HFF-Myc (cell line): ENCODE measurements at regions not wholly inside any gene's neighbourhood (a gene's known extent, or its start where the extent isn't known, plus 50 kb on each side); places are given as distances from the start of the nearest gene placed in this dataset.

Experiments used
- DNase-seq: peaks from one replicate; pipeline ENCODE4 v3.0.0-alpha.2; 2011; ENCODE audit warnings: low read depth; ENCODE audit errors: extremely low read depth
- H3K4me3 ChIP-seq: replicated peaks from 2 replicates; pipeline ENCODE4 v1.5.1; 2011; ENCODE audit warnings: low read depth, mild to moderate bottlenecking, control low read depth, low read length
- TF ChIP-seq, protein P1 (sequence below): IDR thresholded peaks from 2 replicates; pipeline ENCODE4 v1.5.1; 2012; ENCODE audit warnings: mild to moderate bottlenecking, low read depth, low read length, control low read depth; ENCODE audit errors: missing control alignments

DNA sequence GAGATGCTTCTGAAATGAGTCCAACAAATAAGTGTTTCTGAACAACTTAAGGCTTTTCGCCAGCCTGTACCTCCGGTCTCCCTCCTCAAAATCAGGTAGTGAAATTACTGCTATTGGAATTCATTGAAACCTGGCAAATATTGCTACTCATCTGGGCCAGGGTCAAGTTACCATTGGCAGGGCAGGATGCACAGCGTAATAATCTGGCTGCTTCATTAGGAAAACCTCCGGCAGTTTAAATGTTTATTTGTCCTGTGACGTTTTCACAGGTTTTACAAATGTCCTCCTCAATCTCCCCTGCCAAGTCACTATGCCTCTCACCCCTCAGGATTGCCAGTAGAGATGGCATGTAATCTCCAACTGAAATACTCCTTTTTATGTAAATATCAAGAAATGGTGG, 92.6 kb upstream of the KDR start:
- DNase-seq: no peak
- TF ChIP-seq, protein P1, sequence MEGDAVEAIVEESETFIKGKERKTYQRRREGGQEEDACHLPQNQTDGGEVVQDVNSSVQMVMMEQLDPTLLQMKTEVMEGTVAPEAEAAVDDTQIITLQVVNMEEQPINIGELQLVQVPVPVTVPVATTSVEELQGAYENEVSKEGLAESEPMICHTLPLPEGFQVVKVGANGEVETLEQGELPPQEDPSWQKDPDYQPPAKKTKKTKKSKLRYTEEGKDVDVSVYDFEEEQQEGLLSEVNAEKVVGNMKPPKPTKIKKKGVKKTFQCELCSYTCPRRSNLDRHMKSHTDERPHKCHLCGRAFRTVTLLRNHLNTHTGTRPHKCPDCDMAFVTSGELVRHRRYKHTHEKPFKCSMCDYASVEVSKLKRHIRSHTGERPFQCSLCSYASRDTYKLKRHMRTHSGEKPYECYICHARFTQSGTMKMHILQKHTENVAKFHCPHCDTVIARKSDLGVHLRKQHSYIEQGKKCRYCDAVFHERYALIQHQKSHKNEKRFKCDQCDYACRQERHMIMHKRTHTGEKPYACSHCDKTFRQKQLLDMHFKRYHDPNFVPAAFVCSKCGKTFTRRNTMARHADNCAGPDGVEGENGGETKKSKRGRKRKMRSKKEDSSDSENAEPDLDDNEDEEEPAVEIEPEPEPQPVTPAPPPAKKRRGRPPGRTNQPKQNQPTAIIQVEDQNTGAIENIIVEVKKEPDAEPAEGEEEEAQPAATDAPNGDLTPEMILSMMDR: no peak
- no peak overlapping the region for H3K4me3 ChIP-seq

DNA sequence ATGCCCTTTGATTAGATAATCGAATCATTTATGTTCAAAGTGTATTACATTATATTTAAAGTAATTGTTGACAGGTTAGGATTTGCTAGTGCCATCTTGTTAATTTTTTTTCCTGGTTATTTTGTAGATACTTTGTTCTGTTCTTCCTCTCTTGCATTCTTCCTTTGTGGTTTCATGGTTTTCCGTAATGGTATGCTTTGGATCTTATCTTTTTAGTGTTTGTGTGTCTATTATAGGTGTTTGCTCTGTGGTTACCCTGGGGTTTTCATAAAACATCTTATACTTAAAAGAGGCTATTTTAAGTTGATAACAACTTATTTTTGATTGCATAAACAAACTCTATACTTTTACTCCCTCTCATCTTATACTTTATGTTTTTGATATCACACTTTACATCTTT, 108.2 kb upstream of the SRD5A3 start:
- H3K4me3 ChIP-seq: no peak overlapping the region
- DNase-seq: no peak
- TF ChIP-seq, protein P1: no peak

DNA sequence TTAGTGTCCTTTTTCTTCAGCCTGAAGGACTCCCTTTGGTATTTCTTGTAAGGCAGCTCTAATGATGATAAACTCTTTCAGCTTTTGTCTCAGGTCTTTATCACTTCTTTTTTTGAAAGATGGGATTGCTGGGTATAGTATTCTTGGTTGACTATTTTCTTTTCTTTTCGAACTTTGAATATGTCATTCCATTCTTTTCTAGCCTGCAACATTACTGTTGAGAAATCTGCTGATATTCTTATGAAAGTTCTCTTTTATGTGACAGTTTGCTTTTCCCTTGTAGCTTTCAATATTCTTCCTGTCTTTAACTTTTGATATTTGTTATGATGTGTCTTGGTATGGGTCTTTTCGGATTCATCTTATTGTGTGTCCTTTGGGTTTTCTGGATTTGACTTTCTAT, 107.6 kb upstream of the SRD5A3 start:
- H3K4me3 ChIP-seq: no peak overlapping the region
- DNase-seq: no peak
- TF ChIP-seq, protein P1: no peak

DNA sequence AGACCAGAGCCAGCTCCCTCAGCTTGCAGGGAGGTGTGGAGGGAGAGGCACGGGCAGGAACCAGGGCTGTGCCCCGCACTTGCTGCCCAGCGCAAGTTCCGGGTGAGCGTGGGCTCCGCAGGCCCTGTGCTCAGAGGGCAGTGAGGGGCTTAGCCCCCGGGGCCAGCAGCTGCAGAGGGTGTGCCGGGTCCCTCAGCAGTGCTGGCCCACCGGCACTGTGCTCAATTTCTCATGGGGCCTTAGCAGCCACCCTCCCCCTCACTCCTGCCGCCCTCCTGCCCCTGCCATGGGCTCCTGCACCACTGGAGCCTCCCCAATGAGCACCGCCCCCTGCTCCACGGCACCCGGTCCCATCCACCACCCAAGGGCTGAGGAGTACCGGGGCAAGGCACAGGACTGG, 104.6 kb upstream of the SRD5A3 start:
- no peak for DNase-seq
- TF ChIP-seq, protein P1: no peak
- H3K4me3 ChIP-seq: no peak overlapping the region

DNA sequence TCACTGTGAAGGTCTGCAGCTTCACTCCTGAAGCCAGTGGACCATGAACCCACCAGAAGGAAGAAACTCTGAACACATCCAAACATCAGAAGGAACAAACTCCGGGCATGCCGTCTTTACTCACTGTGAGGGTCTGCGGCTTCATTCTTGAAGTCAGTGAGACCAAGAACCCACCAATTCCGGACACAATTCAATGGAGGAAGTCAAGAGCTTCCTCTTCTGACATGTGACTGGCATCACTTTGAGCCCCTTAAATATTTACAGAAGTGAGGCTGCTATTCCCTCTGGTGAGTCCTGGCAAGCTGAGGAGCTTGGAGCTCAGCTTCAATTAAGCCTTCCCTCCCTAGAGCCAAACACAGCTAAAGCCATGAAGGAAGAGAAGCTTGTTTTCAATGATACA, 103.5 kb upstream of the SRD5A3 start:
- H3K4me3 ChIP-seq: no peak overlapping the region
- TF ChIP-seq, protein P1: no peak
- no peak for DNase-seq

DNA sequence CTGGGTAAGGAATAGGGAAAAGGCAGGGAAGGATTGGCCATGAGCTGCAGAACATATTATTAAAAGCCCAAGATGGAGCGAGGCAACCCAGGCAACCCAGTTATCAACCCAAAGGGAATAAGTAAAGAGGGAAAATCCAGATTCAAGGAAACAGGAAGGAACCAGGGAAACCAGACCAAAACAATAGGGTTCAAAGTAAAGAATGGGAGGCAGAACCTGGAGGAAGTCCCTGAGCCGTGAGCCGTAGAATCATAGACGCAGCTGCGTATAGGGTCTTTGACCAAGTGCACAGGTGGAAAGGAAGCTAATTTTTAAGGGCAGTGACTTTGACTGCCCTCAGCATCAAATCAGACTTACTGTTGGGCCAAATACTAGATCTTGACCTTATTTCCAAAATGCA, 98.5 kb upstream of the SRD5A3 start:
- H3K4me3 ChIP-seq: no peak overlapping the region
- TF ChIP-seq, protein P1: no peak
- no peak for DNase-seq

DNA sequence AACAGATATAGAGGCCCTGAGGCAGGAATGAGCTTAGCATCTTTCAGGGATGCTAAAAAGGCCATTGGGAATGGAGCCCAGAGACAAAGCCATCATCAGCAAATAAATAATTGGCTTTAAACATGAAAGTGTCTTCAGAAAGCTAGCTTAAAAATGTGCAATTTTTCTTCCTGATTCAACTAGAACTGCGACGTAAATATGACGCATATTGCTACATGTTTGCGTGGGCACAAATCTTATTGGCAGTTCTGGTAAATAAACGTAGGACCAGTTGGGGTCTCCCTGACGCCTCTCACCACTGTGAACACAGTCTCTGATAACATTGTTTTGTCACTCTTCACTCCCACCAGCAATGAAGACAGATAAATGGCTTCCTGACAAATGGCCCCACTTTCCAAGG, 97.3 kb upstream of the SRD5A3 start:
- DNase-seq: no peak
- TF ChIP-seq, protein P1: no peak
- no peak overlapping the region for H3K4me3 ChIP-seq
